MCF 10A (cell line): ENCODE measurements at regions not wholly inside any gene's neighbourhood (a gene's known extent, or its start where the extent isn't known, plus 50 kb on each side); places are given as distances from the start of the nearest gene placed in this dataset.

Experiments used
- BruUV-seq: library from RNA; stranded (reverse); fragments of 400-500 nt; replicated peaks from 2 replicates; lab custom pipeline; 2021; lab: Mats Ljungman, UMichigan
- CTCF ChIA-PET: fragments of 300-600 bp; sonication (Branson Sonifier 250); formaldehyde crosslinking; extraction: SDS; loops from one replicate; lab custom pipeline; 2021; ENCODE audit warnings: antibody characterized with exemption, inconsistent platforms; lab: Yijun Ruan, JAX
- POLR2A ChIA-PET: fragments of 300-600, 350-650 bp; sonication (Branson Sonifier 250); formaldehyde crosslinking; extraction: SDS; loops from one replicate; lab custom pipeline; 2020; ENCODE audit warnings: antibody characterized with exemption, inconsistent platforms; lab: Yijun Ruan, JAX
- DNase-seq: peaks from one replicate; pipeline ENCODE4 v3.0.0-alpha.2; 2018; ENCODE audit not compliant: unreplicated experiment
- H3K27ac Mint-ChIP-seq: one replicate; pipeline ENCODE4 v1.8.0; 2022; ENCODE audit warnings: mild to moderate bottlenecking, low read depth, mixed read lengths; ENCODE audit not compliant: unreplicated experiment
- H3K27me3 Mint-ChIP-seq: one replicate; pipeline ENCODE4 v1.8.0; 2022; ENCODE audit warnings: mixed read lengths; ENCODE audit not compliant: insufficient read depth, unreplicated experiment
- H3K36me3 Mint-ChIP-seq: one replicate; pipeline ENCODE4 v1.8.0; 2022; ENCODE audit warnings: mild to moderate bottlenecking, moderate library complexity, mixed read lengths; ENCODE audit not compliant: insufficient read depth, unreplicated experiment
- H3K4me1 Mint-ChIP-seq: one replicate; pipeline ENCODE4 v1.8.0; 2022; ENCODE audit warnings: mixed read lengths; ENCODE audit not compliant: insufficient read depth, unreplicated experiment
- H3K4me3 Mint-ChIP-seq: one replicate; pipeline ENCODE4 v1.8.0; 2022; ENCODE audit warnings: mild to moderate bottlenecking, moderate library complexity, mixed read lengths; ENCODE audit not compliant: unreplicated experiment
- H3K9me3 Mint-ChIP-seq: one replicate; pipeline ENCODE4 v1.8.0; 2022; ENCODE audit warnings: mixed read lengths; ENCODE audit not compliant: unreplicated experiment
- intact Hi-C: fragments of 100-400 bp; cut with micrococcal nuclease; formaldehyde crosslinking; loops from 2 replicates; pipeline ENCODE4 v1.14.1; 2022
- TF ChIP-seq, protein P1 (sequence below): fragments of 200-600 bp; IDR thresholded peaks from one replicate; pipeline ENCODE4 v1.8.0; 2022; ENCODE audit warnings: antibody characterized with exemption, mild to moderate bottlenecking; ENCODE audit not compliant: unreplicated experiment

DNA sequence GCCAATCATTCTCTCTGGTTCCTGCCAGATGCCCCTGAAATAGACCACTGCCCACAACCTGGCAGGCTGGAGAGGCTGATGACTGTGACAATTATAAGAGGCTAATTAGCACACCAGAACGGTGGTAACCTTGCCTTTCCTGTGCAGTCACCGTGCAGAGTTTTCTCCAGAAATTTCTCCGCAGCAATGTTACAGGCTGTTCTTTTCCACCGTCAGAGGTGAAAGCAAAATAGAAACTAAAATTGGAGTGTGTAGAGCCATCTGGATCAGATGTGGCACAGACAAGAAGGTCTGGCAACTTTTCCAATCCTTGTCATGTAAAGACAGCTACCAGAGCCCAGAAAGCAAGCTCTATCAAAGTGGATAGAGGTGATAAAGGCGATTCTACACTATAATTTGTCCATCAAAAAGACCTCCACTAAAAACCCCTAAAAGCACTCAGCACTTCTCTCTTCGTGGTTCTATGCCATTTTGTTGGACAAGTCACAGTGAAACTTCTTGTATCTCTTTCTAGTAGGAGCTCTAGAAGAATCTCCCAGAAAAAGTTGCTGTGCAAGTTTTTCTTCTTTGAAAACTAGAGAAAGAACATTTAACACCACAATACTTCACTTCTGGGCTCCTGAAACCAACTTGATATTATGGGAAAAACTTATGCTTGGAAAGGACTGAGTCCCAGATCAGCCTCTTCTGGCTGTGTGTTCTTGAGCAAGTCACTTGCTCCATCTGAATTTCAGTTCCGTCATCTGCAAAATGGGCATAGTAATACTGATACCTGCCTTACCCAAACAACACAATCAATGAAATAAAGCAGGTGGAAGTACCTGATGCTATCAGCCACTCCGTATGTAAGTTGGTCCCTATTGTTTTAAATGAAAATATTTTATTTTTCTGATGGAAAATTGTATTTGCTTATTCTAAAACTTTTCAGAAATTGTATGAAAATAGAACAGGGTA lies 295.6 kb upstream of the DLGAP1 start:
- no peak overlapping the region for H3K4me3 Mint-ChIP-seq
- BruUV-seq = no TSS peak
- POLR2A ChIA-PET = no interaction called here
- no peak overlapping the region for H3K27ac Mint-ChIP-seq
- no peaks in the 10 kb centered on the region for H3K27me3 Mint-ChIP-seq
- DNase-seq = no peak
- TF ChIP-seq, protein P1, sequence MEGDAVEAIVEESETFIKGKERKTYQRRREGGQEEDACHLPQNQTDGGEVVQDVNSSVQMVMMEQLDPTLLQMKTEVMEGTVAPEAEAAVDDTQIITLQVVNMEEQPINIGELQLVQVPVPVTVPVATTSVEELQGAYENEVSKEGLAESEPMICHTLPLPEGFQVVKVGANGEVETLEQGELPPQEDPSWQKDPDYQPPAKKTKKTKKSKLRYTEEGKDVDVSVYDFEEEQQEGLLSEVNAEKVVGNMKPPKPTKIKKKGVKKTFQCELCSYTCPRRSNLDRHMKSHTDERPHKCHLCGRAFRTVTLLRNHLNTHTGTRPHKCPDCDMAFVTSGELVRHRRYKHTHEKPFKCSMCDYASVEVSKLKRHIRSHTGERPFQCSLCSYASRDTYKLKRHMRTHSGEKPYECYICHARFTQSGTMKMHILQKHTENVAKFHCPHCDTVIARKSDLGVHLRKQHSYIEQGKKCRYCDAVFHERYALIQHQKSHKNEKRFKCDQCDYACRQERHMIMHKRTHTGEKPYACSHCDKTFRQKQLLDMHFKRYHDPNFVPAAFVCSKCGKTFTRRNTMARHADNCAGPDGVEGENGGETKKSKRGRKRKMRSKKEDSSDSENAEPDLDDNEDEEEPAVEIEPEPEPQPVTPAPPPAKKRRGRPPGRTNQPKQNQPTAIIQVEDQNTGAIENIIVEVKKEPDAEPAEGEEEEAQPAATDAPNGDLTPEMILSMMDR = no peak
- CTCF ChIA-PET = interaction anchor here (1.3 kb wide), 1 partner anchor 11 kb away, joined by 3 read pairs; no protein-coding TSS in a partner anchor
- no peaks in the 10 kb centered on the region for H3K4me1 Mint-ChIP-seq
- intact Hi-C loops = no loop called here
- no peaks in the 10 kb centered on the region for H3K36me3 Mint-ChIP-seq
- no peaks in the 10 kb centered on the region for H3K9me3 Mint-ChIP-seq

DNA sequence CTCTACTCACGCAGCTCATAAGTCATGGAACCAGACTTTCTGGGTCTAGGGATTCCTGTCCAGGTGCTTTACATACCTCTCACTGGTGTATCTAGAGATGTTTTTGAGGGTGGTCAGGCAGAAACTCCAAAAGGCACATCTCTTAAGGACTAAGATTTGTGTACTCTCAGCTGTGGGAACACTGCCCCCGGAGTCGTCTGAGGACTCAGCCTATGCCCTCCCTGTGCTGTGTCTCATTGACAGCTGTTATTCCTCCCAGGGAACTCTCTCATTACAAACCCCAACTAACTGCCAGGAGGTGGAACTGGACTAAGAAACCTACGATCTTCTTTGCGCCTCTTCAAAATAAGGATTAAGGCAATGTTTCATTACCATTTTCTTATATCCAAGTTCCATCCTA lies 293.9 kb upstream of the DLGAP1 start:
- no TSS peak for BruUV-seq
- Mint-ChIP-seq H3K4me3 (no peak overlapping the region), H3K9me3 (peaks cover 6% of the 10 kb centered on the region), H3K27me3 (no peaks in the 10 kb centered on the region), H3K4me1 (no peaks in the 10 kb centered on the region), H3K27ac (no peak overlapping the region), H3K36me3 (no peaks in the 10 kb centered on the region)
- ChIA-PET POLR2A (interaction anchor here (1.0 kb wide), 1 partner anchor 15 kb away, joined by 3 read pairs; no protein-coding TSS in a partner anchor), CTCF (no interaction called here)
- no peak for DNase-seq
- TF ChIP-seq, protein P1 = no peak
- intact Hi-C loops = no loop called here

DNA sequence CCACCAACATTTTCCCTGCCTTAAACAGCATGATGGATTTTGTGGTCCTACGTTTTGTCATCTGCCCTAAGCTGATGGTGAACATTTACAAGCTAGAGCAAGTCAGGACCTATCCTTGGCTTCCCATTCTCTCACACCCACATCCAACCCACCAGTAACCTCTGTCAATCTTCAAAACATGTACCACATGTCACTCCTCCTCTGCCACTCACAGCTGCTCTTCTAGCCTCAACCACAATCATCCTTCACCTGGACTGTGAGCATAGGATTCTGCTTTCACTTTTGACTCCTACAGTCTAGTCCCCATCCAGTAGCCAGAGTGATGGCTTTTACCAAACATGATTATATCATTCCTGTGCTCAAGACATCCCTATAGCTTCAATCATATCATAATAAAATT lies 279.8 kb upstream of the DLGAP1 start:
- no peak overlapping the region for H3K27ac Mint-ChIP-seq
- peaks cover 14% of the 10 kb centered on the region for H3K9me3 Mint-ChIP-seq
- H3K27me3 Mint-ChIP-seq = no peaks in the 10 kb centered on the region
- no peaks in the 10 kb centered on the region for H3K36me3 Mint-ChIP-seq
- intact Hi-C loops = no loop called here
- TF ChIP-seq, protein P1 = no peak
- no TSS peak for BruUV-seq
- ChIA-PET CTCF (no interaction called here), POLR2A (interaction anchor here (1.1 kb wide), 1 partner anchor 15 kb away, joined by 3 read pairs; no protein-coding TSS in a partner anchor)
- no peak overlapping the region for H3K4me3 Mint-ChIP-seq
- DNase-seq = no peak
- no peaks in the 10 kb centered on the region for H3K4me1 Mint-ChIP-seq

DNA sequence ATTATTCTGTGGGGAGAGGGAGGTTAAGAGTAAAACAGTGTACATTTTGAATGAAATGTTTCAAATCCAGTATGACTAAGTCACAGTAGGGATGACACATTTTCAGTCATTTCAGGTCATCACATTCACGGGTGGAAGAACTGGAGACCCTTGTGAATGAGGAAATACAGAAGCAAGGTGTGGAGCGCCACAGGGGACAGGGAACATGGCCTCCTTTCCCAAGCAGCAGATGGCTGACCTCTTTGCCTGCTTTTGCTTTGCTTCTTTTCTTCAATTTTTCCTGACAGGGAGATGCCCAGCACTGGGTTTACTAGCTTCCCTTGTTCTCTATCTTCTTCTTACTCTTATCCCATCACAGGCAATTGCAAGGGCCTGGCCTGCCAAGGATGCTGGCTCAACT lies 278.9 kb upstream of the DLGAP1 start:
- intact Hi-C loops = no loop called here
- H3K27me3 Mint-ChIP-seq = no peaks in the 10 kb centered on the region
- H3K9me3 Mint-ChIP-seq = peaks cover 15% of the 10 kb centered on the region
- no peak for DNase-seq
- TF ChIP-seq, protein P1 = no peak
- H3K36me3 Mint-ChIP-seq = no peaks in the 10 kb centered on the region
- ChIA-PET CTCF (no interaction called here), POLR2A (interaction anchor here (1.1 kb wide), 1 partner anchor 15 kb away, joined by 3 read pairs; no protein-coding TSS in a partner anchor)
- BruUV-seq = no TSS peak
- no peaks in the 10 kb centered on the region for H3K4me1 Mint-ChIP-seq
- H3K4me3 Mint-ChIP-seq = no peak overlapping the region
- no peak overlapping the region for H3K27ac Mint-ChIP-seq
